Loucy (cell line): ENCODE measurements at regions not wholly inside any gene's neighbourhood (a gene's known extent, or its start where the extent isn't known, plus 50 kb on each side); places are given as distances from the start of the nearest gene placed in this dataset.

Experiments used
- CTCF ChIP-seq: fragments of 200-600 bp; sonication (generic); conservative IDR thresholded peaks from 2 replicates; pipeline ENCODE4 v1.5.1; 2014; ENCODE audit warnings: mild to moderate bottlenecking, antibody characterized with exemption, low read length
- EZH2phosphoT487 ChIP-seq: fragments of 200-600 bp; IDR thresholded peaks from 2 replicates; pipeline ENCODE4 v1.6.1; 2018; ENCODE audit warnings: antibody characterized with exemption, mild to moderate bottlenecking, moderate library complexity, borderline replicate concordance

GRCh38 chr20:12375967-12376366 lies 458.3 kb downstream of the BTBD3 start:
- no peak for TF ChIP-seq CTCF
- TF ChIP-seq EZH2phosphoT487: no peak
